ENCODE measurements at regions not wholly inside any gene's neighbourhood (a gene's known extent, or its start where the extent isn't known, plus 50 kb on each side); places are given as distances from the start of the nearest gene placed in this dataset.
"Not testable (repeated sequence)": the region's sequence is repeated elsewhere in the genome, so short reads cannot be mapped to it uniquely, and the experiment has no call there.

- no peak for DNase-seq
These were observed 243.7 kb downstream of the TFAP2C start for GRCh38 chr20:56872620-56873458.

DNA sequence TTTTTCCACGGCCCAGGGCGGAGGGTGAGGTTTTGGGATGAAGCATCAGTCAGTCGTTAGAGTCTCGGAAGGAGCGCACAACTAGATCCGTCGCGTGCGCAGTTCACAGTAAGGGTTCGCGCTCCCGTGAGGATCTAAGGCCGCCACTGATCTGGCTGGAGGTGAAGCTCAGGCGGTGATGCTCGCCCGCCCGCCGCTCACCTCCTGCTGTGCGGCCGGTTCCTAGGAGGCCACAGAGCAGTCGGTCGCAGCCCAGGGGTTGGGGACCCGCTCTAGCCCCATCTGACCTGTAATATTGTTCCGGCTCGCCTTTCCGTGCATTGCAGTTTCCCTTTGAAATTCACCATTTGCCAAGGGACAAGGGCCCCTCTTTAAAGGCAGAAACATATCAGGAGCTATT lies 244.7 kb downstream of the TFAP2C start:
- DNase-seq, result no peak

- no peak for DNase-seq
These were observed 246.1 kb downstream of the TFAP2C start for GRCh38 chr20:56875052-56875659.

- DNase-seq, result no peak
These were observed 246.7 kb downstream of the TFAP2C start for GRCh38 chr20:56875803-56876202.

DNA sequence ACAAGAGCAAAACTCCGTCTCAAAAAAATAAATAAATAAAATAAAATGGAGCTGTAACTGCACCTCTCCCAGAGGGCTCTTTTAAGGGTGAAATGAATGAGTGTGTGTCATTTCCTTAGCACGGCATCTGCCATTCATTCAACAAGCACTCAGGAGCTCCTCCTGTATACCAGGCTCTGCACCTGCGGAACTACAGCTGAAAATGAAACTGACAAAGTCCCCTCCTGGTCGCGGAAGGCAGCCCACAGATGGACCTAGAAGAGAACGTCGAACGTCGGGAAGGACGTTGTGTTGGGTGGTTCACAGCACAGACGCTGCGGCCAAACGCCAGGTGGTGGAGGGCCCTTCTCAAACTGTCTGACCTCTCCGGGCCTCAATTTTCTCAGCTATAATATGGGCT lies 256.4 kb downstream of the TFAP2C start:
- DNase-seq, result no peak

DNA sequence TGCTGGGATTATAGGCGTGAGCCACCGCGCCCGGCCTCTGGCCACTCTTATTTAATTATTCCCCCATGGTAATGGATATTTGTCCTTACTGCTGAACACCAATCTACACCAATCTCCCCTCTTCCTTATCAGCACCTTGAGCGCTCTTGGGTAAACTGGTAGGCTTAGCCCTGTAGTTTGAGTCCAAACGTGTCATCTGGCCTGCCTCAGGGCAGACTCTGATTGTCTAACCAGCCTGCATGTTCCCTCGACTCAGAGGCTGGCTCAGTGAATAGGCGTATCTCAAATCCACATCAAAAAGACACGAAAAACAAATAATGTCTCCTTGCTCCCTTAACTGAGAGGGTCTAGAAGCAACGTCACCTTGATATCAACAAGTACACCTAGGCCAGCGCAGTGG lies 260.9 kb downstream of the TFAP2C start:
- no peak for DNase-seq

DNA sequence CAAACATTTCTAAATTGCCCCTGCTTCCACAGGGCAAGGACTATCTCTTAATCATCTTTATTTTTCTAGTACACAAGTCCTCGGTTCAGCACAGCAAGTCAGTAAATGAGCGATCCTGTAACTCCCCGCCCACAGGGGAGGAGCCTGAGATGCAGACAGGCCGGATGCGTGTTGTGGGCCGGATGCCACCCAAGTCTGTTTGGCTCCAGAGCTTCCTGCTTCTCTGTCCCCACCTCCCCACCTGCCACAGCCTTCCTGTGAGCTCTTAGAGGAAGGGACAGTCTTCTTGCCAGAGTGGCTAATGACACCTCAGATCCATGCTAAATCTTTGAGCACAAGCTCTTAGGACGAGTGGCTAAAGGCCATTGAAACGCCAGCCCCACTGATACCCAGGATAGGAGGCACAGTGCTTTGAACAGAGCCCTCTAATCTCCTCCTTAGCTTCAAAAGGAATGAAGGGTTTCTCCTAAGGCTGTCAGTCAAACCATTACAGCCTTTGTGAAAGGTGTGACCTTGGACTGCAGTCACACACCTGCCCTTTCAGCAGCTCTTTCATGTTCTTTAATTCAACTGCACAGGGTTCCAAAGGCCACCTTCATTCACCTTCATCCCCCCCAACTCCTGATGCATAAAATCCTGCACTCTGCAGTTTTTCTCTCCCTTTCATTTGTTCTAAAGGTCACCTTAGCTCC lies 264.3 kb downstream of the TFAP2C start:
- DNase-seq, result no peak

DNA sequence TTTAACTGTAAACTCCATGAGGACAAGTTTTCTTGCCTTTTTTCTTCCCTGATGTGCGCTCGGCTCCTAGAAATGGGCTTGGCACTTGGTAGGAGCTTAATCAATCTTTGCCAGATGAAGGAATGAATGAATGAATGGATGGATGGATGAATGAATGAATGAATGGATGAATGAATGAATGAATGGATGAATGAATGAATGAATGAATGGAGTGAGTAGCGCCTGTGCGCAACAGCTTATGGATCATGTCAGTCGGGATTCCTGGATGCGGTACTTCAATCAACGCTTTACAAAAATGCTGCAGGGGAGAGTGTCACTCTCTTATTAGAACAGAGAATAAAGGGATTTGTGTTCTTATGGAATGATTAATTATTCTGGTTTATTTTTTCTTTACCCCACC lies 267.3 kb downstream of the TFAP2C start:
- DNase-seq, result no peak

DNA sequence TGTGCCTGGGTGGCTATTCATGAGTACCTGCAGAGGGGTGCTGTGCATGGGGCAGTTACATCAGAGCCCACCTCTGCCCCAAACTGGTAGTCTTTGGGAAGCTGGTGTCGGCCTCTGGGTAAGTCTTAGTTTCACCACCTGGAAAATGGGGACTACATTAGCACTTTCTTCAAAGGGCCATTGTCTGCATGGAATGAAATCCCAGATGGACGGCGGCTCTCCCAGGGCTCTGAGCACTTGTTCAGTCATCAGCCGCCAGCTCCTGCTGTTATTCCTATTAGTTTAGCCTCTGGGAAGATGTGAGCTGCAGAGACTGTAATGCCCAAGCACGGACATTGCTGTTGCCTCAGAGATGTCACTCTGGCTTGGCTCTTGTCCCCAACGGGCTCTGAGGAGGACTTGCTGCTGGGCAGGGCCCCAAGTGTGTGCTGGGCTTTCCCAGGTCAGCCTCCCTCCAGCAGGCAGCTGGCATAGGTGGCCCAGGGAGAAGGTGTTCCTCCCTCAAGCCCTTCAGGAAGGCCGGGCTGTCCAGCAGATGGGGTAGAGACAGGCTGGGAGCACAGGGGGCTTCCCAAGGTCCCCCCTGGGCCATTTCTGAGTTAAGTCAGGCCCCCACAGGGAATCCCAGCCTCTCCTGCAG lies 268.3 kb downstream of the TFAP2C start:
- DNase-seq, result no peak

DNA sequence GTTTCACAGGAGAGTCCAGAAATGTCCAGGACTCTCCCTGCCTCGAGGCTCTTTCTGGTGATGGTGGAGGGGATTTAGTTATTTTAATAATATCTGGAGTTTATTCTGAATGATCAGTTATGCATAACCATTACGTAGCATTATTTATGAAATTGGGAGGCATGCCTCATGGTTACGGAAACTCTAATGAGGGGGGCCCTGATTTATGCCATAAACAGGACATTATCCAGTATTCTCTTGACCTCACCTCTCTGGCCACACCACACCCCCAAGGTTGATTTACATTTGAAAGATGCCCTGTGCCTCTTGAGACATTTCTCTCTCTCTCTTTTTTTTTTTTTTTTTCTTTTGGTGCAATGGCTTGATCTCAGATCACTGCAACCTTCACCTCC lies 268.8 kb downstream of the TFAP2C start:
- no peak for DNase-seq

GRCh38 chr20:56899506-56899905 lies 270.4 kb downstream of the TFAP2C start:
- DNase-seq, result no peak

DNA sequence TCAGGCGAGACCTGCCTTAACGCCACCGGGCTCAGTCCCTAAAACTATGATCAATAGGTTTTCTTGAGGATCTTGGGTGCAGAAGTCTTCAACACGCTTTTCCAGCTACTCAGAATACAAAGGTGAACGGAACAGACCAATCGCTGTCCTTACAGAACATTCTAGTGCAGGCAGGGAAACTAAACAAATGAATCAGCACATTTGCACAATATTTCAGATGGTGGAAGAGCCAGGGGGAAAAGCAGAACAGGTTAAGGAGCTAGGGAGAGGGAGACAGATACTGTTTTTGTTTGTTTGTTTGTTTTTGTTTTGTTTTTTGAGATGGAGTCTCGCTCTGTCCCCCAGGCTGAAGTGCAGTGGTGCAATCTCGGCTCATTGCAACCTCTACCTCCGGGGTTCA lies 271.1 kb downstream of the TFAP2C start:
- no peak for DNase-seq

GRCh38 chr20:56903421-56903820 lies 274.3 kb downstream of the TFAP2C start:
- DNase-seq, result no peak

GRCh38 chr20:56903858-56904257 lies 274.8 kb downstream of the TFAP2C start:
- no peak for DNase-seq

GRCh38 chr20:56909918-56910714 lies 281.0 kb downstream of the TFAP2C start:
- no peak for DNase-seq

DNA sequence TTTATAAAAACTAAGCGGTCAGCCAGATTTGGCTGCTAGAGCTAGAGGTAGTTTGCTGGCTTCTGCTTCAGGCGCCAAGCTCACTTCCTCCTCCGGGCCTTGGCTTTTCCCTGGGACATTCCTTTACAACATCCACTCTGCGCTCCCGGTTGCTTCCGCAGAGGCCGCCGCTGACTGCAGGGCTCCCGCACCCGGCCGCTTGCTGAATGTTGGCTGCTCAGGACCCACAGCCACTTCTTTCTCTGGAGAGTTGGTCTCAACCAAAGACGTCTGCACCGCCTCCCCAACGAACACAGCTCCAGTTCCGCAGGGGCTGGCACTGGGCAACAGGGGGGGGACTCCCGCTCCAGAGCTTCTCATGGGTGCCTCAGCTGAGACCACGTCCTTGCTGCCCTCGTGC lies 282.8 kb downstream of the TFAP2C start:
- DNase-seq, result no peak

DNA sequence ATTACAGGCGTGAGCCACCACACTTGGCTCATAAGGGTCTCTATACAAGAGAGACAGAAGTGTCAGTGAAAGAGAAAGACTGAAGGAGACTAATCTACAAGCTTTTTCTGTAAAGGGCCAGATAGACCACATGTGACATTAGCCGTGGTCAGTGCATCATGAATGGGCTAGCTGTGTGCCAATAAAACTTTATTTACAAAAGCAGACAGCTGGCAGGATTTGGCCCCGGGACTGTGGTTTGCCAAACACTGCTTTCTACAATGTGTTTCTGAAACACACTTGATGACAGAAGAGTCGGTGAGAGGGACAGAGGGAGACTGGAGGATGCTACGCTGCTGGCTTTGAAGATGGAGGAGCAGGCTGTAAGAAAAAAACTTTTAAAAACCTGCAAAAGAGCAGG lies 285.4 kb downstream of the TFAP2C start:
- no peak for DNase-seq

- DNase-seq, result no peak
These were observed 287.2 kb downstream of the TFAP2C start for GRCh38 chr20:56916345-56916622.

DNA sequence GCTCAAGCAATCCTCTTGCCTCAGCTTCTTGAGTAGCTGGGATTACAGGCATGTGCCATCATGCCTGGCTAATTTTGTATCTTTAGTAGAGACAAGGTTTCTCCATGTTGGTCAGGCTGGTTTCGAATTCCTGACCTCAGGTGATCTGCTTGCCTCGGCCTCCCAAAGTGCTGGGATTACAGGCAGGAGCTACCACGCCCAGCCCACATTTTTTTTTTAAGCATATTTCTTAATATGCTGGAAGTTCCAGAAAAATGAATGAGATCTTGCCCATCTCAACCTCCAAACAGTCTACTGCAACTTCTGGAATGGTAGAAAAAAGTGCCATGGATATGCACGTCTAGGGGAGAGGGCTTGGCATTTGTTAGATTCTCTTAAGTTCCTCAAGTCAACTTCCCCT lies 290.9 kb downstream of the TFAP2C start:
- DNase-seq, result not testable (repeated sequence)

DNA sequence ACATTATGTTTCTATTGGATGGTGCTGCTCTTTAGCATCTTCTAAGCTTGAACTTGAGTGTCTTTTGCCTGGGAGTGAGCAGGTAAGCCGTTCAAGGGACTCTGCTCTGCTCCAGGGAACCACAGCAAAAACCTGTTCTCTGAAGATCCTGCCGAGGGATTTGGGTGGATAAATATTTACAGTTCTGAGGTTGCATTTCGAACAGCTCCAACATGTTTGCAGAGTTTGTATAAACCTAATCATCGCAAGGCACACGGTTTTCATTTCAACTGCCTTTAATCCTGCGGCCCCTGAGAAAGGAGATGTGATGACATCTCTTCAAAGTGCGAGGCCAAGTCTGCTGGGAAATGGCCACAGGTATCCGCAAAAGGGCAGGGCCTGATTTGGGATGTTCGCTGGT lies 293.4 kb downstream of the TFAP2C start:
- DNase-seq, result no peak

DNA sequence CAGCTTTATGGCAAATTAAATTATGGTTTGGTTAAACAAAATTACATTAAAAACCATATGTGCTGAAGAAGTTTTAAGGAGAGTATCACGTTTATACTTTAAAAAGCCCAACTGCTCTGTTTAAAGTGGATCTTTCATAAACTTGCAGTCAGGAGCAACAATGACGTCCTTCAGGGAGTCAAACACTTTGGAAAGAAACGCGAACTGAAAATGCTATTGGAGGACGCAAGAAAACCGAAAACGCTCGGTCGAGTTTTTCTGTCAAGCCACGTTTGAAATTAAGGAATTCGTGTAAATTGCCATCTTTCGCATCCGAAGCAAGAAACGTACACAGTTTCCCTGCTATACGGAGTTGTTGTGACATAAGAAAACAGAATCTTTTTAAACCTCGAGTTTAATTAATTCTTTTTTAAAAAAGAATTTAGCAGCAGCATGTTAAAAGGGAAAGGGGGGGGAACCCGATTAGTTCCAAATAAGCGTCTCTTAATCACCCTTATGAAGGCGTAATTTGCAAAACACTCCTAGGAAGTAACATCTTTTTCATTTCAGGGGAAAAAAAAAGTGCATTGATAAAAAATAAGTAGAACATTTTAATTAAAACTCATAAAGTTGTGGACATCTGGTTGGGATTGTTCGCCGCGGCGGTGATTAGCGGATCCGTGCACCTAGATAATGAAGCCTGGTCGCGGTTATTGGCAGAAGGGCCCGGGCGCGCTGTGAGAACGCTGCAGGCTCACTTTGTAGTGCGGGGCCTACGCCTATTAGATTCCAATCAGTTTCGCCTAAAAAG lies 295.4 kb downstream of the TFAP2C start:
- peak; percentile 52 for DNase-seq

All from right kidney (tissue), 1 donor.